HL-60 (cell line): ENCODE measurements at regions not wholly inside any gene's neighbourhood (a gene's known extent, or its start where the extent isn't known, plus 50 kb on each side); places are given as distances from the start of the nearest gene placed in this dataset.

ENCODE experiments used
- GABPA ChIP-seq: IDR thresholded peaks from 2 replicates; pipeline ENCODE4 v1.6.1; 2012; ENCODE audit warnings: low read depth
- POLR2AphosphoS5 ChIP-seq: IDR thresholded peaks from 2 replicates; pipeline ENCODE4 v1.6.1; 2012; ENCODE audit warnings: low read depth
- TF ChIP-seq, protein P1 (sequence below): IDR thresholded peaks from one replicate; pipeline ENCODE4 v1.5.1; 2011; ENCODE audit warnings: low read length, control low read depth, inconsistent platforms; ENCODE audit not compliant: insufficient read depth

- TF ChIP-seq, protein P1, sequence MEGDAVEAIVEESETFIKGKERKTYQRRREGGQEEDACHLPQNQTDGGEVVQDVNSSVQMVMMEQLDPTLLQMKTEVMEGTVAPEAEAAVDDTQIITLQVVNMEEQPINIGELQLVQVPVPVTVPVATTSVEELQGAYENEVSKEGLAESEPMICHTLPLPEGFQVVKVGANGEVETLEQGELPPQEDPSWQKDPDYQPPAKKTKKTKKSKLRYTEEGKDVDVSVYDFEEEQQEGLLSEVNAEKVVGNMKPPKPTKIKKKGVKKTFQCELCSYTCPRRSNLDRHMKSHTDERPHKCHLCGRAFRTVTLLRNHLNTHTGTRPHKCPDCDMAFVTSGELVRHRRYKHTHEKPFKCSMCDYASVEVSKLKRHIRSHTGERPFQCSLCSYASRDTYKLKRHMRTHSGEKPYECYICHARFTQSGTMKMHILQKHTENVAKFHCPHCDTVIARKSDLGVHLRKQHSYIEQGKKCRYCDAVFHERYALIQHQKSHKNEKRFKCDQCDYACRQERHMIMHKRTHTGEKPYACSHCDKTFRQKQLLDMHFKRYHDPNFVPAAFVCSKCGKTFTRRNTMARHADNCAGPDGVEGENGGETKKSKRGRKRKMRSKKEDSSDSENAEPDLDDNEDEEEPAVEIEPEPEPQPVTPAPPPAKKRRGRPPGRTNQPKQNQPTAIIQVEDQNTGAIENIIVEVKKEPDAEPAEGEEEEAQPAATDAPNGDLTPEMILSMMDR, result no peak
- TF ChIP-seq GABPA (no peak), POLR2AphosphoS5 (no peak)
Measured at GRCh38 chr5:124176692-124177091, 569.7 kb downstream of the ZNF608 start.
